Neural cell (in vitro differentiated cells): ENCODE measurements at regions not wholly inside any gene's neighbourhood (a gene's known extent, or its start where the extent isn't known, plus 50 kb on each side); places are given as distances from the start of the nearest gene placed in this dataset.

Experiments used
- H2AFZ ChIP-seq: fragments of 200-600, 300-800 bp; sonication (generic), shearing (Covaris generic); 2 replicates; pipeline ENCODE4 v1.6.0; 2014; ENCODE audit warnings: low read depth, mild to moderate bottlenecking, antibody characterized with exemption, low read length, moderate library complexity
- H3F3A ChIP-seq: fragments of 200-600 bp; shearing (Covaris generic); 2 replicates; pipeline ENCODE4 v1.6.1; 2016; ENCODE audit warnings: mild to moderate bottlenecking, moderate library complexity, mixed read lengths, antibody characterized with exemption, low read length; ENCODE audit not compliant: insufficient read depth, poor library complexity, severe bottlenecking
- H3K27ac ChIP-seq: fragments of 200-600, 300-800 bp; sonication (generic), shearing (Covaris generic); 2 replicates; pipeline ENCODE4 v1.5.1; 2014; ENCODE audit warnings: mild to moderate bottlenecking, low read length, moderate library complexity
- H3K27me3 ChIP-seq: fragments of 300-800, 200-600 bp; sonication (generic), shearing (Covaris generic); 2 replicates; pipeline ENCODE4 v1.6.0; 2014; ENCODE audit warnings: mild to moderate bottlenecking, low read depth, low read length, moderate library complexity; ENCODE audit not compliant: insufficient read depth
- H3K36me3 ChIP-seq: fragments of 300-800, 200-600 bp; sonication (generic), shearing (Covaris generic); 2 replicates; pipeline ENCODE4 v1.5.1; 2014; ENCODE audit warnings: mild to moderate bottlenecking, antibody characterized with exemption, low read length, moderate library complexity; ENCODE audit not compliant: insufficient read depth
- H3K4me2 ChIP-seq: fragments of 300-800, 200-600 bp; sonication (generic), shearing (Covaris generic); 2 replicates; pipeline ENCODE4 v1.6.0; 2014; ENCODE audit warnings: mild to moderate bottlenecking, low read length
- H3K4me3 ChIP-seq: fragments of 300-800, 200-600 bp; sonication (generic), shearing (Covaris generic); 2 replicates; pipeline ENCODE4 v1.5.1; 2014; ENCODE audit warnings: mild to moderate bottlenecking, low read length, moderate library complexity
- H3K79me2 ChIP-seq: fragments of 200-600 bp; shearing (Covaris generic); replicated peaks from 2 replicates; pipeline ENCODE4 v1.6.0; 2014; ENCODE audit warnings: mild to moderate bottlenecking, low read length, moderate library complexity; ENCODE audit not compliant: insufficient read depth
- H3K9ac ChIP-seq: fragments of 300-800, 200-600 bp; sonication (generic), shearing (Covaris generic); 2 replicates; pipeline ENCODE4 v1.6.1; 2016; ENCODE audit warnings: mild to moderate bottlenecking, low read length, mixed read lengths
- H3K9me2 ChIP-seq: fragments of 200-600 bp; shearing (Covaris generic); 2 replicates; pipeline ENCODE4 v1.6.1; 2016; ENCODE audit warnings: mild to moderate bottlenecking, low read length, mixed read lengths; ENCODE audit not compliant: insufficient read depth
- H3K9me3 ChIP-seq: fragments of 200-600, 300-800 bp; sonication (generic), shearing (Covaris generic); 2 replicates; pipeline ENCODE4 v1.6.1; 2016; ENCODE audit warnings: mild to moderate bottlenecking, mixed run types, low read length, moderate library complexity, mixed read lengths
- H4K20me1 ChIP-seq: fragments of 200-600 bp; shearing (Covaris generic); 2 replicates; pipeline ENCODE4 v1.6.1; 2016; ENCODE audit warnings: mild to moderate bottlenecking, mixed run types; ENCODE audit not compliant: insufficient read depth
- CTCF ChIP-seq: fragments of 450-650 bp; IDR thresholded peaks from 2 replicates; pipeline ENCODE4 v1.5.1; 2014; ENCODE audit warnings: antibody characterized with exemption, mild to moderate bottlenecking, moderate library complexity; ENCODE audit not compliant: poor library complexity, severe bottlenecking
- EP300 ChIP-seq: fragments of 450-650 bp; conservative IDR thresholded peaks from 2 replicates; pipeline ENCODE4 v1.6.1; 2014; ENCODE audit warnings: antibody characterized with exemption, mild to moderate bottlenecking, moderate library complexity; ENCODE audit not compliant: poor library complexity, severe bottlenecking
- EZH2 ChIP-seq: fragments of 200-600, 300-800 bp; shearing (Covaris generic), sonication (generic); IDR thresholded peaks from 2 replicates; pipeline ENCODE4 v1.6.1; 2014; ENCODE audit warnings: antibody characterized with exemption, low read length, borderline replicate concordance, mild to moderate bottlenecking; ENCODE audit not compliant: insufficient read depth, poor library complexity, severe bottlenecking
- MXI1 ChIP-seq: fragments of 450-650 bp; conservative IDR thresholded peaks from 2 replicates; pipeline ENCODE4 v1.6.1; 2014; ENCODE audit warnings: antibody characterized with exemption, mild to moderate bottlenecking; ENCODE audit not compliant: poor library complexity, severe bottlenecking
- POLR2AphosphoS5 ChIP-seq: IDR thresholded peaks from 2 replicates; pipeline ENCODE4 v1.6.1; 2012
- RAD21 ChIP-seq: fragments of 450-650 bp; conservative IDR thresholded peaks from 2 replicates; pipeline ENCODE4 v1.6.1; 2014; ENCODE audit warnings: antibody characterized with exemption, mild to moderate bottlenecking, moderate library complexity
- REST ChIP-seq: IDR thresholded peaks from 2 replicates; pipeline ENCODE4 v1.6.1; 2012; ENCODE audit warnings: borderline replicate concordance
- SMC3 ChIP-seq: fragments of 450-650 bp; conservative IDR thresholded peaks from 2 replicates; pipeline ENCODE4 v1.6.1; 2014; ENCODE audit warnings: antibody characterized with exemption, mild to moderate bottlenecking, moderate library complexity; ENCODE audit not compliant: poor library complexity
- TAF1 ChIP-seq: IDR thresholded peaks from 2 replicates; pipeline ENCODE4 v1.6.1; 2012; ENCODE audit warnings: low read depth

- Histone ChIP-seq H3K4me2 (no peak overlapping the region), H3K79me2 (no peaks in the 10 kb centered on the region), H3K4me3 (no peak overlapping the region), H4K20me1 (no peaks in the 10 kb centered on the region), H3K9me2 (no peaks in the 10 kb centered on the region), H3K27ac (no peak overlapping the region), H3K36me3 (no peaks in the 10 kb centered on the region), H3K9me3 (no peaks in the 10 kb centered on the region), H3K9ac (no peak overlapping the region), H2AFZ (no peak overlapping the region), H3F3A (no peaks in the 10 kb centered on the region), H3K27me3 (no peaks in the 10 kb centered on the region)
- TF ChIP-seq REST (no peak), POLR2AphosphoS5 (no peak), EZH2 (no peak), EP300 (no peak), CTCF (no peak), TAF1 (no peak), SMC3 (no peak), RAD21 (no peak)
Measured at GRCh38 chr21:35566874-35567273, 493.5 kb downstream of the SETD4 start.

- Histone ChIP-seq H3K27ac (no peak overlapping the region), H4K20me1 (no peaks in the 10 kb centered on the region), H3K9me2 (no peaks in the 10 kb centered on the region), H3K36me3 (no peaks in the 10 kb centered on the region), H2AFZ (no peak overlapping the region), H3K4me2 (no peak overlapping the region), H3K79me2 (no peaks in the 10 kb centered on the region), H3K27me3 (no peaks in the 10 kb centered on the region), H3F3A (no peaks in the 10 kb centered on the region), H3K9ac (no peak overlapping the region), H3K9me3 (no peaks in the 10 kb centered on the region), H3K4me3 (no peak overlapping the region)
- no peak for TF ChIP-seq CTCF
- TF ChIP-seq RAD21, result no peak
- no peak for TF ChIP-seq REST
- TF ChIP-seq MXI1, result no peak
- no peak for TF ChIP-seq TAF1
- no peak for TF ChIP-seq EP300
Measured at GRCh38 chr21:35565204-35565611, 495.1 kb downstream of the SETD4 start.
